Neural cell (in vitro differentiated cells): ENCODE measurements at regions not wholly inside any gene's neighbourhood (a gene's known extent, or its start where the extent isn't known, plus 50 kb on each side); places are given as distances from the start of the nearest gene placed in this dataset.

Experiments
- EP300 ChIP-seq: fragments of 450-650 bp; conservative IDR thresholded peaks from 2 replicates; pipeline ENCODE4 v1.6.1; 2014; ENCODE audit warnings: antibody characterized with exemption, mild to moderate bottlenecking, moderate library complexity; ENCODE audit not compliant: poor library complexity, severe bottlenecking
- EZH2 ChIP-seq: fragments of 200-600, 300-800 bp; shearing (Covaris generic), sonication (generic); IDR thresholded peaks from 2 replicates; pipeline ENCODE4 v1.6.1; 2014; ENCODE audit warnings: antibody characterized with exemption, low read length, borderline replicate concordance, mild to moderate bottlenecking; ENCODE audit not compliant: insufficient read depth, poor library complexity, severe bottlenecking
- MXI1 ChIP-seq: fragments of 450-650 bp; conservative IDR thresholded peaks from 2 replicates; pipeline ENCODE4 v1.6.1; 2014; ENCODE audit warnings: antibody characterized with exemption, mild to moderate bottlenecking; ENCODE audit not compliant: poor library complexity, severe bottlenecking
- POLR2AphosphoS5 ChIP-seq: IDR thresholded peaks from 2 replicates; pipeline ENCODE4 v1.6.1; 2012
- SMC3 ChIP-seq: fragments of 450-650 bp; conservative IDR thresholded peaks from 2 replicates; pipeline ENCODE4 v1.6.1; 2014; ENCODE audit warnings: antibody characterized with exemption, mild to moderate bottlenecking, moderate library complexity; ENCODE audit not compliant: poor library complexity
- TF ChIP-seq, protein P1 (sequence below): fragments of 450-650 bp; IDR thresholded peaks from 2 replicates; pipeline ENCODE4 v1.5.1; 2014; ENCODE audit warnings: antibody characterized with exemption, mild to moderate bottlenecking, moderate library complexity; ENCODE audit not compliant: poor library complexity, severe bottlenecking

DNA sequence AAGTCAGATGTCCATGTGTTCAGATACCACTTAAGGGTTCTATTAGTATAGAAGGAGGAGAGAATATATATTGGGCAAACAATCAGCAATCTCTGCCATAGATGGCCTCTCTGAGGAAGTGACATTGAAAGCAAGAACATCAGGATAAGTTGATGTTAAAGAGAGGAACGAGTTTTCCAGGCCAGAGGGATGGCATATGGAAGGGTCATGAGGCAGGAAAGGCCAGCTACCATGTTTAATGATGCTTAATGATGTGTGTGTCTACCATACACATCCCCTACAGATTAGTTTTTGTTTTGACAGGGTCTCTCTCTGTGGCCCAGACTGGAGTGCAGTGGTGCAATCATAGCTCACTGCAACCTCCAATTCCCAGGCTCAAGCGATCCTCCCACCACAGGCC, 63.0 kb downstream of the PTTG1 start:
- TF ChIP-seq, protein P1, sequence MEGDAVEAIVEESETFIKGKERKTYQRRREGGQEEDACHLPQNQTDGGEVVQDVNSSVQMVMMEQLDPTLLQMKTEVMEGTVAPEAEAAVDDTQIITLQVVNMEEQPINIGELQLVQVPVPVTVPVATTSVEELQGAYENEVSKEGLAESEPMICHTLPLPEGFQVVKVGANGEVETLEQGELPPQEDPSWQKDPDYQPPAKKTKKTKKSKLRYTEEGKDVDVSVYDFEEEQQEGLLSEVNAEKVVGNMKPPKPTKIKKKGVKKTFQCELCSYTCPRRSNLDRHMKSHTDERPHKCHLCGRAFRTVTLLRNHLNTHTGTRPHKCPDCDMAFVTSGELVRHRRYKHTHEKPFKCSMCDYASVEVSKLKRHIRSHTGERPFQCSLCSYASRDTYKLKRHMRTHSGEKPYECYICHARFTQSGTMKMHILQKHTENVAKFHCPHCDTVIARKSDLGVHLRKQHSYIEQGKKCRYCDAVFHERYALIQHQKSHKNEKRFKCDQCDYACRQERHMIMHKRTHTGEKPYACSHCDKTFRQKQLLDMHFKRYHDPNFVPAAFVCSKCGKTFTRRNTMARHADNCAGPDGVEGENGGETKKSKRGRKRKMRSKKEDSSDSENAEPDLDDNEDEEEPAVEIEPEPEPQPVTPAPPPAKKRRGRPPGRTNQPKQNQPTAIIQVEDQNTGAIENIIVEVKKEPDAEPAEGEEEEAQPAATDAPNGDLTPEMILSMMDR: no peak
- TF ChIP-seq EZH2: no peak
- no peak for TF ChIP-seq SMC3
- TF ChIP-seq POLR2AphosphoS5: no peak
- no peak for TF ChIP-seq EP300
- TF ChIP-seq MXI1: no peak
